GM23248 (cell line): ENCODE measurements at regions not wholly inside any gene's neighbourhood (a gene's known extent, or its start where the extent isn't known, plus 50 kb on each side); places are given as distances from the start of the nearest gene placed in this dataset.

Source experiments
- EZH2 ChIP-seq: fragments of 200-600 bp; sonication (generic); IDR thresholded peaks from 2 replicates; pipeline ENCODE4 v1.6.1; 2018; ENCODE audit warnings: antibody characterized with exemption, mild to moderate bottlenecking; ENCODE audit not compliant: insufficient read depth, poor library complexity, severe bottlenecking
- EZH2phosphoT487 ChIP-seq: fragments of 200-600 bp; sonication (generic); IDR thresholded peaks from 2 replicates; pipeline ENCODE4 v1.6.1; 2018; ENCODE audit warnings: antibody characterized with exemption, moderate library complexity, mild to moderate bottlenecking, low read depth; ENCODE audit not compliant: insufficient read depth

DNA sequence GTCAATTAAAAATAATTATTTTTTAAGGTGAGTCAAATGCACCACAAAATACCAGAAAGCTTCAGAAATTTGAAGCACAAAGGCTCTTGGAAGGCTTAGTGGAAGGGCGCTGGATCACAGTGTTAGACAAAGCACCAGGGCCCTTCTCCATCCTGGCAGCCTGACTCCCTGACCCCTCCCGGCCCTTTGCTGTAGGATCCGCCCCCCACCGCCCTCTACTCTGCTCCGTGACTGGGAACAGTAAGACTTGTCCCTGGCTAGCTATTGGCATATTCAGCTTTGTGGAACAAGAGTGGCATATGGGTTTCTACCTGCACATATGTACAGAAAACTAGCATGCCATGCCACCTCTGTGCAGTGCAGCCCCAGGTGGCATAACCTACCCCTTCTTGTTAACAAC is 222.1 kb downstream of the SYK start:
- TF ChIP-seq EZH2, result no peak
- TF ChIP-seq EZH2phosphoT487, result no peak
